ENCODE measurements at regions not wholly inside any gene's neighbourhood (a gene's known extent, or its start where the extent isn't known, plus 50 kb on each side); places are given as distances from the start of the nearest gene placed in this dataset.

GRCh38 chr2:12010059-12010458 is 263.6 kb downstream of the LPIN1 start:
- H3K27ac ChIP-seq (ENCODE audit: low read depth, low read length): no peak overlapping the region
- DNase-seq: no peak
- H3K27me3 ChIP-seq (ENCODE audit: control insufficient read depth, insufficient read depth, low read length, poor library complexity, severe bottlenecking): no peaks in the 10 kb centered on the region
- Mint-ChIP-seq H3K27ac (no peak overlapping the region), H3K27me3 (ENCODE audit: insufficient read depth) (peaks cover 7% of the 10 kb centered on the region), H3K9me3 (no peaks in the 10 kb centered on the region), H3K4me3 (no peak overlapping the region), H3K36me3 (ENCODE audit: low read depth) (no peaks in the 10 kb centered on the region), H3K4me1 (peaks cover 23% of the 10 kb centered on the region)
- no peaks in the 10 kb centered on the region for H3K36me3 ChIP-seq (ENCODE audit: control insufficient read depth, insufficient read depth, low read length)
- TF ChIP-seq CTCF (conservative IDR thresholded peaks at IDR 0.05): no peak
- H3K9me3 ChIP-seq (ENCODE audit: control insufficient read depth, low read length): no peaks in the 10 kb centered on the region
- H3K4me1 ChIP-seq (ENCODE audit: control insufficient read depth, insufficient read depth, low read length): peaks cover 8% of the 10 kb centered on the region
- H3K4me3 ChIP-seq (ENCODE audit: low read length): no peak overlapping the region
- no peak overlapping the region for H3K9ac ChIP-seq (ENCODE audit: extremely low read depth, low read length, poor library complexity, severe bottlenecking)
- 93% methylated on average over 1 of the region's 1 CpG; no CpG with 5 or more reads in 1 of the 2 experiments for WGBS, 2 experiments (ENCODE audit: insufficient coverage in 1 of 2, insufficient read length in 1 of 2)

GRCh38 chr2:12010779-12011178 is 264.3 kb downstream of the LPIN1 start:
- Mint-ChIP-seq H3K27ac (no peak overlapping the region), H3K9me3 (no peaks in the 10 kb centered on the region), H3K4me3 (no peak overlapping the region), H3K36me3 (ENCODE audit: low read depth) (no peaks in the 10 kb centered on the region), H3K27me3 (ENCODE audit: insufficient read depth) (peaks cover 7% of the 10 kb centered on the region), H3K4me1 (peaks cover 19% of the 10 kb centered on the region)
- DNase-seq: no peak
- no peak overlapping the region for H3K9ac ChIP-seq (ENCODE audit: extremely low read depth, low read length, poor library complexity, severe bottlenecking)
- no peak overlapping the region for H3K27ac ChIP-seq (ENCODE audit: low read depth, low read length)
- no peak for TF ChIP-seq CTCF (conservative IDR thresholded peaks at IDR 0.05)
- no peaks in the 10 kb centered on the region for H3K36me3 ChIP-seq (ENCODE audit: control insufficient read depth, insufficient read depth, low read length)
- H3K27me3 ChIP-seq (ENCODE audit: control insufficient read depth, insufficient read depth, low read length, poor library complexity, severe bottlenecking): no peaks in the 10 kb centered on the region
- WGBS, 2 experiments (ENCODE audit: insufficient coverage in 1 of 2, insufficient read length in 1 of 2): 78 to 90% methylated on average over 1 to 4 of the region's 4 CpGs
- peaks cover 8% of the 10 kb centered on the region for H3K4me1 ChIP-seq (ENCODE audit: control insufficient read depth, insufficient read depth, low read length)
- no peak overlapping the region for H3K4me3 ChIP-seq (ENCODE audit: low read length)
- H3K9me3 ChIP-seq (ENCODE audit: control insufficient read depth, low read length): no peaks in the 10 kb centered on the region

GRCh38 chr2:12014088-12014960 is 267.9 kb downstream of the LPIN1 start:
- no peaks in the 10 kb centered on the region for H3K4me1 ChIP-seq (ENCODE audit: control insufficient read depth, insufficient read depth, low read length)
- H3K36me3 ChIP-seq (ENCODE audit: control insufficient read depth, insufficient read depth, low read length): no peaks in the 10 kb centered on the region
- no peak overlapping the region for H3K27ac ChIP-seq (ENCODE audit: low read depth, low read length)
- no peak overlapping the region for H3K9ac ChIP-seq (ENCODE audit: extremely low read depth, low read length, poor library complexity, severe bottlenecking)
- no peaks in the 10 kb centered on the region for H3K9me3 ChIP-seq (ENCODE audit: control insufficient read depth, low read length)
- H3K27ac Mint-ChIP-seq: no peak overlapping the region
- H3K4me1 Mint-ChIP-seq: peaks cover 3% of the 10 kb centered on the region
- H3K27me3 ChIP-seq (ENCODE audit: control insufficient read depth, insufficient read depth, low read length, poor library complexity, severe bottlenecking): peaks cover 6% of the 10 kb centered on the region
- no peak overlapping the region for H3K4me3 Mint-ChIP-seq
- 92 to 98% methylated on average over 7 to 9 of the region's 9 CpGs for WGBS, 2 experiments (ENCODE audit: insufficient coverage in 1 of 2, insufficient read length in 1 of 2)
- peaks cover 5% of the 10 kb centered on the region for H3K27me3 Mint-ChIP-seq (ENCODE audit: insufficient read depth)
- H3K36me3 Mint-ChIP-seq (ENCODE audit: low read depth): no peaks in the 10 kb centered on the region
- no peak overlapping the region for H3K4me3 ChIP-seq (ENCODE audit: low read length)
- H3K9me3 Mint-ChIP-seq: no peaks in the 10 kb centered on the region
- no peak for TF ChIP-seq CTCF (conservative IDR thresholded peaks at IDR 0.05)
- no peak for DNase-seq

Data from endodermal cell (in vitro differentiated cells).